ENCODE measurements at regions not wholly inside any gene's neighbourhood (a gene's known extent, or its start where the extent isn't known, plus 50 kb on each side); places are given as distances from the start of the nearest gene placed in this dataset.
"Not testable (repeated sequence)": the region's sequence is repeated elsewhere in the genome, so short reads cannot be mapped to it uniquely, and the experiment has no call there.

- TF ChIP-seq ZBTB33 (IDR thresholded peaks at IDR 0.05; ENCODE audit: extremely low read depth, insufficient replicate concordance, low read length): no peak
- no peak for TF ChIP-seq ATF3 (IDR thresholded peaks at IDR 0.05)
- no peak for TF ChIP-seq TCF7L2 (IDR thresholded peaks at IDR 0.05; ENCODE audit: borderline replicate concordance, extremely low read depth, insufficient read depth, insufficient read length)
- TF ChIP-seq CEBPB (IDR thresholded peaks at IDR 0.05; ENCODE audit: low read depth): no peak
Observed at GRCh38 chr9:16294133-16294770, 576.2 kb downstream of the BNC2 start (continued).

- POLR2A ChIA-PET; H2AFZ ChIP-seq (ENCODE audit: low read depth, low read length, poor library complexity, severe bottlenecking); H3K9me2 ChIP-seq (ENCODE audit: insufficient read depth); RAD21 ChIA-PET (ENCODE audit: low non-redundant PET in 1 of 2, low total read pairs in 2 of 2, uncharacterized antibody in 2 of 2, unreplicated experiment in 2 of 2); DNase-seq (ENCODE audit: low read depth, low spot score); H3K27ac ChIP-seq (ENCODE audit: low read depth, low read length); intact Hi-C loops (cut with micrococcal nuclease); BruUV-seq (replicated peaks); H4K20me1 ChIP-seq (ENCODE audit: insufficient read depth); H3K9me3 ChIP-seq (ENCODE audit: control insufficient read depth in 1 of 2, insufficient read depth in 1 of 2, low read depth in 1 of 2, low read length in 2 of 2); H3K4me3 ChIP-seq (replicated peaks in 1 of 2; ENCODE audit: low read depth in 1 of 2, low read length in 2 of 2); H3K9ac ChIP-seq (ENCODE audit: low read length); H3K79me2 ChIP-seq (ENCODE audit: insufficient read depth, low read length); H3K27me3 ChIP-seq (ENCODE audit: insufficient read depth, low read length); CTCF ChIA-PET; H3K4me1 ChIP-seq (ENCODE audit: control insufficient read depth in 1 of 2, insufficient read depth in 2 of 2, low read length in 2 of 2); H3K36me3 ChIP-seq (ENCODE audit: control insufficient read depth in 1 of 2, insufficient read depth in 2 of 2, low read length in 2 of 2); ATAC-seq; H3K4me2 ChIP-seq (ENCODE audit: low read length): not testable (repeated sequence)
Observed at GRCh38 chr9:16294940-16295339, 575.5 kb downstream of the BNC2 start.

- H3K9ac ChIP-seq (ENCODE audit: low read length); H3K9me2 ChIP-seq (ENCODE audit: insufficient read depth); CTCF ChIA-PET; BruUV-seq (replicated peaks); H3K9me3 ChIP-seq (ENCODE audit: control insufficient read depth in 1 of 2, insufficient read depth in 1 of 2, low read depth in 1 of 2, low read length in 2 of 2); DNase-seq (ENCODE audit: low read depth, low spot score); H3K4me3 ChIP-seq (replicated peaks in 1 of 2; ENCODE audit: low read depth in 1 of 2, low read length in 2 of 2); H3K27me3 ChIP-seq (ENCODE audit: insufficient read depth, low read length); H3K36me3 ChIP-seq (ENCODE audit: control insufficient read depth in 1 of 2, insufficient read depth in 2 of 2, low read length in 2 of 2); intact Hi-C loops (cut with micrococcal nuclease); H3K4me1 ChIP-seq (ENCODE audit: control insufficient read depth in 1 of 2, insufficient read depth in 2 of 2, low read length in 2 of 2); H4K20me1 ChIP-seq (ENCODE audit: insufficient read depth); RAD21 ChIA-PET (ENCODE audit: low non-redundant PET in 1 of 2, low total read pairs in 2 of 2, uncharacterized antibody in 2 of 2, unreplicated experiment in 2 of 2); H3K27ac ChIP-seq (ENCODE audit: low read depth, low read length); H3K79me2 ChIP-seq (ENCODE audit: insufficient read depth, low read length); ATAC-seq; H3K4me2 ChIP-seq (ENCODE audit: low read length); H2AFZ ChIP-seq (ENCODE audit: low read depth, low read length, poor library complexity, severe bottlenecking); POLR2A ChIA-PET: not testable (repeated sequence)
Observed at GRCh38 chr9:16299368-16299767, 571.1 kb downstream of the BNC2 start.
